Endothelial cell of umbilical vein (primary cell): ENCODE measurements at regions not wholly inside any gene's neighbourhood (a gene's known extent, or its start where the extent isn't known, plus 50 kb on each side); places are given as distances from the start of the nearest gene placed in this dataset.

Source experiments
- EZH2 ChIP-seq: IDR thresholded peaks from 2 replicates; pipeline ENCODE4 v1.6.1; 2012; ENCODE audit warnings: borderline replicate concordance, low read depth, mild to moderate bottlenecking, moderate library complexity, low read length, inconsistent platforms; ENCODE audit not compliant: severe bottlenecking
- GATA2 ChIP-seq: IDR thresholded peaks from 2 replicates; pipeline ENCODE4 v1.7.0; 2011; ENCODE audit warnings: low read depth, mild to moderate bottlenecking, moderate library complexity, mixed read lengths, low read length; ENCODE audit not compliant: insufficient read length, insufficient read depth
- POLR2AphosphoS5 ChIP-seq: IDR thresholded peaks from 2 replicates; pipeline ENCODE4 v1.6.1; 2012; ENCODE audit warnings: low read depth, mild to moderate bottlenecking, control low read depth, low read length, moderate library complexity; ENCODE audit not compliant: insufficient read depth
- TF ChIP-seq, protein P1 (sequence below), 2 donors: IDR thresholded peaks; 1 replicate in 1 of 2; 2 replicates in 1 of 2; pipeline ENCODE4 v1.5.1; 2011; ENCODE audit warnings: low read length in 2 of 2, mild to moderate bottlenecking in 2 of 2, moderate library complexity in 2 of 2, control low read depth in 1 of 2, inconsistent platforms in 1 of 2, low read depth in 1 of 2; ENCODE audit not compliant: insufficient read depth in 1 of 2; ENCODE audit errors: extremely low read depth in 1 of 2

DNA sequence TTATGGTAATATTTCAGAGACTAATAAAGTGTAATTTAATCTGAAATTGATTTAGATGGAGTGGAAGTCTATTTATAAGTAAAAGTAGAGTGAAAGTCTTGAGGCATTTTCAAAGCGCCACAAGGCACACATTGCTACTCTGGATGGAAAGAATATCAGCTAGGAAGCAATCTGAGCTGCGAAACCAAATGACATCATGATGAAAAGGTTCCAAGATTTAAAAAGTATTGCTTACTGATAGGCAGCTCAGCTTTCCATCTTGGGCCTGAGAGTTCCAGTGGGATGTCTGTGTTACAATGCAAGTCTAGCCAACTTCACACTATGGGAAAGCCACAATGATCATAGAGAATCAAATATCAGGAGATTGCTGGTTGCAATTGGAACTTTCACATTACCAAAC, 126.9 kb upstream of the VGLL2 start:
- TF ChIP-seq EZH2 (no peak), POLR2AphosphoS5 (no peak), GATA2 (no peak)
- TF ChIP-seq, protein P1, sequence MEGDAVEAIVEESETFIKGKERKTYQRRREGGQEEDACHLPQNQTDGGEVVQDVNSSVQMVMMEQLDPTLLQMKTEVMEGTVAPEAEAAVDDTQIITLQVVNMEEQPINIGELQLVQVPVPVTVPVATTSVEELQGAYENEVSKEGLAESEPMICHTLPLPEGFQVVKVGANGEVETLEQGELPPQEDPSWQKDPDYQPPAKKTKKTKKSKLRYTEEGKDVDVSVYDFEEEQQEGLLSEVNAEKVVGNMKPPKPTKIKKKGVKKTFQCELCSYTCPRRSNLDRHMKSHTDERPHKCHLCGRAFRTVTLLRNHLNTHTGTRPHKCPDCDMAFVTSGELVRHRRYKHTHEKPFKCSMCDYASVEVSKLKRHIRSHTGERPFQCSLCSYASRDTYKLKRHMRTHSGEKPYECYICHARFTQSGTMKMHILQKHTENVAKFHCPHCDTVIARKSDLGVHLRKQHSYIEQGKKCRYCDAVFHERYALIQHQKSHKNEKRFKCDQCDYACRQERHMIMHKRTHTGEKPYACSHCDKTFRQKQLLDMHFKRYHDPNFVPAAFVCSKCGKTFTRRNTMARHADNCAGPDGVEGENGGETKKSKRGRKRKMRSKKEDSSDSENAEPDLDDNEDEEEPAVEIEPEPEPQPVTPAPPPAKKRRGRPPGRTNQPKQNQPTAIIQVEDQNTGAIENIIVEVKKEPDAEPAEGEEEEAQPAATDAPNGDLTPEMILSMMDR (IDR thresholded peaks at IDR 0.05; ENCODE audit: extremely low read depth in 1 of 2, insufficient read depth in 1 of 2, low read depth in 1 of 2, low read length in 2 of 2) = no peak
